ENCODE measurements at regions not wholly inside any gene's neighbourhood (a gene's known extent, or its start where the extent isn't known, plus 50 kb on each side); places are given as distances from the start of the nearest gene placed in this dataset.
"Not testable (repeated sequence)": the region's sequence is repeated elsewhere in the genome, so short reads cannot be mapped to it uniquely, and the experiment has no call there.

DNA sequence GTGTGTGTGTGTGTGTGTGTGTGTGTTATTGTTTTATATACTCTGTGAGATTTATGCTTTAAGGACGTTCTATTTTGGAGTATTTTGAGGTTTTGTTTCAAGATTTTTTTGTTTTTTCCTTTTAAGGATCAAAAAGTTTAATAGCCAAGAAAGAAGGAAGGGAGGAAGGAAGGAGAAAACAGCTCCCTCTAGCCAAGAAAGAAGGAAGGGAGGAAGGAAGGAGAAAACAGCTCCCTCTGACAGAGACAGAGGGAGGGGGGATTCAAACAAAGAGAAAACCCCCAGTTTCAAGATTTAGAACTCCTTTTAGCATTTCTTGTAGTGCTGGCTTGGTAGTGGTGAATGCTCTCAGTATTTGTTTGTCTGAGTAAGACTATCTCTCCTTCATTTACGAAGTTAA, 731.8 kb downstream of the ANKRD7 start:
- TF ChIP-seq, protein P1, sequence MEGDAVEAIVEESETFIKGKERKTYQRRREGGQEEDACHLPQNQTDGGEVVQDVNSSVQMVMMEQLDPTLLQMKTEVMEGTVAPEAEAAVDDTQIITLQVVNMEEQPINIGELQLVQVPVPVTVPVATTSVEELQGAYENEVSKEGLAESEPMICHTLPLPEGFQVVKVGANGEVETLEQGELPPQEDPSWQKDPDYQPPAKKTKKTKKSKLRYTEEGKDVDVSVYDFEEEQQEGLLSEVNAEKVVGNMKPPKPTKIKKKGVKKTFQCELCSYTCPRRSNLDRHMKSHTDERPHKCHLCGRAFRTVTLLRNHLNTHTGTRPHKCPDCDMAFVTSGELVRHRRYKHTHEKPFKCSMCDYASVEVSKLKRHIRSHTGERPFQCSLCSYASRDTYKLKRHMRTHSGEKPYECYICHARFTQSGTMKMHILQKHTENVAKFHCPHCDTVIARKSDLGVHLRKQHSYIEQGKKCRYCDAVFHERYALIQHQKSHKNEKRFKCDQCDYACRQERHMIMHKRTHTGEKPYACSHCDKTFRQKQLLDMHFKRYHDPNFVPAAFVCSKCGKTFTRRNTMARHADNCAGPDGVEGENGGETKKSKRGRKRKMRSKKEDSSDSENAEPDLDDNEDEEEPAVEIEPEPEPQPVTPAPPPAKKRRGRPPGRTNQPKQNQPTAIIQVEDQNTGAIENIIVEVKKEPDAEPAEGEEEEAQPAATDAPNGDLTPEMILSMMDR (IDR thresholded peaks at IDR 0.05) = not testable (repeated sequence)
- not testable (repeated sequence) for TF ChIP-seq POLR2A (IDR thresholded peaks at IDR 0.05)

All from tibial nerve (tissue), 3 donors.